HCT116 (cell line): ENCODE measurements at regions not wholly inside any gene's neighbourhood (a gene's known extent, or its start where the extent isn't known, plus 50 kb on each side); places are given as distances from the start of the nearest gene placed in this dataset.

Experiments used
- CEBPB ChIP-seq: IDR thresholded peaks from 2 replicates; pipeline ENCODE4 v1.6.1; 2012; ENCODE audit warnings: low read depth
- EZH2 ChIP-seq: fragments of 200-600 bp; sonication (generic); IDR thresholded peaks from 2 replicates; pipeline ENCODE4 v1.6.1; 2017; ENCODE audit warnings: antibody characterized with exemption, mixed run types
- EZH2phosphoT487 ChIP-seq: fragments of 200-600 bp; IDR thresholded peaks from 2 replicates; pipeline ENCODE4 v1.6.1; 2018; ENCODE audit warnings: antibody characterized with exemption, borderline replicate concordance
- POLR2A ChIP-seq: IDR thresholded peaks from 2 replicates; pipeline ENCODE4 v1.7.0; 2011; ENCODE audit warnings: borderline replicate concordance; ENCODE audit not compliant: insufficient read depth, insufficient read length; ENCODE audit errors: extremely low read depth
- RAD21 ChIP-seq: IDR thresholded peaks from 2 replicates; pipeline ENCODE4 v1.6.1; 2012; ENCODE audit warnings: low read depth, mild to moderate bottlenecking
- YY1 ChIP-seq: IDR thresholded peaks from 2 replicates; pipeline ENCODE4 v1.6.1; 2011; ENCODE audit warnings: low read length, low read depth, moderate library complexity, mild to moderate bottlenecking; ENCODE audit not compliant: insufficient replicate concordance; ENCODE audit errors: extremely low read depth
- TF ChIP-seq, protein P1 (sequence below), 3 experiments: fragments of 200-600 bp in 1 of 3; sonication (generic) in 1 of 3; IDR thresholded peaks in 2 of 3; conservative IDR thresholded peaks in 1 of 3; 2 replicates each; pipeline ENCODE4 v1.5.1; 2012 to 2017; ENCODE audit warnings: low read depth in 2 of 3, low read length in 2 of 3, antibody characterized with exemption in 1 of 3, borderline replicate concordance in 1 of 3, control low read depth in 1 of 3, mild to moderate bottlenecking in 1 of 3, mixed read lengths in 1 of 3, mixed run types in 1 of 3, moderate library complexity in 1 of 3; ENCODE audit not compliant: insufficient read depth in 1 of 3

DNA sequence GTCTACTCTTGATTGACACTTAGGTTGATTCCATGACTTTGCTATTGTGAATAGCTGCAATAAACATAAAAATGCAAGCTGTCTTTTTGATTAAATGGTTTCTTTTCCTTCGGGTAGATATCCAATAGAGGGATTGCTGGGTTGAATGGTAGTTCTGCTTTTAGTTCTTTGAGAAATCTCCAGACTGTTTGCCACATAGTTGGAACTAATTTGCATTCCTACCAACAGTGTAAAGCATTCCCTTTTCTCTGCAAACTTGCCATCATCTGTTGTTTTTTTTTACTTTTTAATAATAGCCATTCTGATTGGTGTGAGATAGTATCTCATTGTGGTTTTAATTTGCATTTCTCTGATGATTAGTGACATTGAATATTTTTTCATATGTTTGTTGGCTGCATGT is 122.2 kb upstream of the PRKG2 start:
- TF ChIP-seq YY1 = no peak
- TF ChIP-seq POLR2A = no peak
- TF ChIP-seq, protein P1, sequence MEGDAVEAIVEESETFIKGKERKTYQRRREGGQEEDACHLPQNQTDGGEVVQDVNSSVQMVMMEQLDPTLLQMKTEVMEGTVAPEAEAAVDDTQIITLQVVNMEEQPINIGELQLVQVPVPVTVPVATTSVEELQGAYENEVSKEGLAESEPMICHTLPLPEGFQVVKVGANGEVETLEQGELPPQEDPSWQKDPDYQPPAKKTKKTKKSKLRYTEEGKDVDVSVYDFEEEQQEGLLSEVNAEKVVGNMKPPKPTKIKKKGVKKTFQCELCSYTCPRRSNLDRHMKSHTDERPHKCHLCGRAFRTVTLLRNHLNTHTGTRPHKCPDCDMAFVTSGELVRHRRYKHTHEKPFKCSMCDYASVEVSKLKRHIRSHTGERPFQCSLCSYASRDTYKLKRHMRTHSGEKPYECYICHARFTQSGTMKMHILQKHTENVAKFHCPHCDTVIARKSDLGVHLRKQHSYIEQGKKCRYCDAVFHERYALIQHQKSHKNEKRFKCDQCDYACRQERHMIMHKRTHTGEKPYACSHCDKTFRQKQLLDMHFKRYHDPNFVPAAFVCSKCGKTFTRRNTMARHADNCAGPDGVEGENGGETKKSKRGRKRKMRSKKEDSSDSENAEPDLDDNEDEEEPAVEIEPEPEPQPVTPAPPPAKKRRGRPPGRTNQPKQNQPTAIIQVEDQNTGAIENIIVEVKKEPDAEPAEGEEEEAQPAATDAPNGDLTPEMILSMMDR (IDR thresholded peaks at IDR 0.05 in 2 of 3, conservative IDR thresholded peaks at IDR 0.05 in 1 of 3; ENCODE audit: borderline replicate concordance in 1 of 3, insufficient read depth in 1 of 3, low read depth in 2 of 3, low read length in 2 of 3) = no peak
- TF ChIP-seq RAD21 = no peak
- no peak for TF ChIP-seq CEBPB
- no peak for TF ChIP-seq EZH2phosphoT487
- TF ChIP-seq EZH2 = no peak
